Transverse colon (tissue), 4 donors: ENCODE measurements at regions not wholly inside any gene's neighbourhood (a gene's known extent, or its start where the extent isn't known, plus 50 kb on each side); places are given as distances from the start of the nearest gene placed in this dataset.

Source experiments
- CTCF ChIP-seq, 5 experiments: fragments of 200-600 bp in 3 of 5; fragments of 450-650 bp in 2 of 5; sonication (generic) in 3 of 5; IDR thresholded peaks; 1 replicate in 2 of 5; 2 replicates in 3 of 5; pipeline ENCODE4 v1.5.1; 2016 to 2017; ENCODE audit warnings: antibody characterized with exemption in 5 of 5, inconsistent platforms in 3 of 5, mild to moderate bottlenecking in 2 of 5, moderate library complexity in 1 of 5
- POLR2A ChIP-seq: fragments of 450-650 bp; IDR thresholded peaks from one replicate; pipeline ENCODE4 v1.6.1; 2016; ENCODE audit warnings: antibody characterized with exemption, mild to moderate bottlenecking, moderate library complexity
- POLR2AphosphoS5 ChIP-seq, 3 donors: sonication (generic); formaldehyde crosslinking; IDR thresholded peaks; one replicate each; pipeline ENCODE4 v1.6.1; 2016; ENCODE audit warnings: antibody characterized with exemption in 3 of 3

GRCh38 chr6:101236709-101237108, 156.8 kb upstream of the GRIK2 start:
- TF ChIP-seq CTCF (IDR thresholded peaks at IDR 0.05) (no peak), POLR2A (no peak), POLR2AphosphoS5 (IDR thresholded peaks at IDR 0.05) (no peak)
